ENCODE measurements at regions not wholly inside any gene's neighbourhood (a gene's known extent, or its start where the extent isn't known, plus 50 kb on each side); places are given as distances from the start of the nearest gene placed in this dataset.

- TF ChIP-seq POLR2A (IDR thresholded peaks at IDR 0.05) (no peak), CTCF (IDR thresholded peaks at IDR 0.05) (no peak)
Measured at GRCh38 chr21:29462479-29462878, 163.8 kb downstream of the BACH1 start.

Measured in right lobe of liver (tissue), 4 donors.